SK-N-MC (cell line): ENCODE measurements at regions not wholly inside any gene's neighbourhood (a gene's known extent, or its start where the extent isn't known, plus 50 kb on each side); places are given as distances from the start of the nearest gene placed in this dataset.

Experiments used
- EZH2 ChIP-seq: fragments of 200-600 bp; sonication (generic); IDR thresholded peaks from one replicate; pipeline ENCODE4 v1.6.1; 2017; ENCODE audit warnings: antibody characterized with exemption
- FOXP2 ChIP-seq: optimal IDR thresholded peaks from 2 replicates; pipeline ENCODE3; 2011; ENCODE audit warnings: mild to moderate bottlenecking, moderate library complexity; ENCODE audit not compliant: insufficient read depth; ENCODE audit errors: extremely low read length, control extremely low read depth
- POLR2AphosphoS5 ChIP-seq: IDR thresholded peaks from 2 replicates; pipeline ENCODE4 v1.6.1; 2012; ENCODE audit warnings: mild to moderate bottlenecking, low read depth, low read length, borderline replicate concordance

- TF ChIP-seq EZH2 (no peak), POLR2AphosphoS5 (no peak), FOXP2 (no peak)
Observed at GRCh38 chrX:40897718-40898270, 162.5 kb upstream of the MED14 start.
